B cell (primary cell): ENCODE measurements at regions not wholly inside any gene's neighbourhood (a gene's known extent, or its start where the extent isn't known, plus 50 kb on each side); places are given as distances from the start of the nearest gene placed in this dataset.

Source experiments
- ATAC-seq: fragments of 200-7000 bp; cut with Tn5 transposase; one replicate; pipeline ENCODE4 v1.10.0; 2021; ENCODE audit warnings: low read depth, mild to moderate bottlenecking, moderate number of reproducible peaks, moderate library complexity
- CTCF ChIA-PET: fragments of 350-600 bp; sonication (Branson Sonifier 250); formaldehyde crosslinking; loops from one replicate; lab custom pipeline; 2021; ENCODE audit warnings: antibody characterized with exemption, inconsistent platforms; lab: Charles Lee
- POLR2A ChIA-PET: fragments of 350-600 bp; sonication (Branson Sonifier 250); formaldehyde crosslinking; loops from one replicate; lab custom pipeline; 2021; ENCODE audit warnings: antibody characterized with exemption; lab: Charles Lee
- DNase-seq: peaks from one replicate; pipeline ENCODE4 v3.0.0; 2013
- H2AFZ ChIP-seq: 2 replicates; pipeline ENCODE4 v1.6.1; 2012; ENCODE audit warnings: mild to moderate bottlenecking, low read depth, low read length; ENCODE audit not compliant: insufficient read depth, poor library complexity, severe bottlenecking
- H3K27ac ChIP-seq, 2 donors: 1 replicate in 1 of 2; 2 replicates in 1 of 2; pipeline ENCODE4 v1.5.1; 2012 to 2013; ENCODE audit warnings: low read length in 2 of 2, mild to moderate bottlenecking in 2 of 2, moderate library complexity in 1 of 2
- H3K27me3 ChIP-seq, 4 experiments: fragments of 200-600 bp in 1 of 4; sonication (generic) in 1 of 4; replicated peaks in 1 of 4; 1 replicate in 2 of 4; 2 replicates in 2 of 4; pipeline versions ENCODE4 v1.6.1 to v1.7.0; 2013 to 2016; ENCODE audit warnings: low read length in 3 of 4, mild to moderate bottlenecking in 2 of 4, mixed read lengths in 1 of 4, moderate library complexity in 1 of 4; ENCODE audit not compliant: insufficient read depth in 4 of 4, control insufficient read depth in 3 of 4; ENCODE audit errors: control extremely low read depth in 1 of 4
- H3K36me3 ChIP-seq, 2 experiments: replicated peaks in 1 of 2; 1 replicate in 1 of 2; 2 replicates in 1 of 2; pipeline versions ENCODE4 v1.6.1 to v1.7.1; 2013; ENCODE audit warnings: low read length in 1 of 2; ENCODE audit not compliant: insufficient read depth in 2 of 2, control insufficient read depth in 1 of 2; ENCODE audit errors: control extremely low read depth in 1 of 2, extremely low read depth in 1 of 2
- H3K4me1 ChIP-seq, 2 donors: fragments of 200-600 bp in 1 of 2; sonication (generic) in 1 of 2; 1 replicate in 1 of 2; 2 replicates in 1 of 2; pipeline versions ENCODE4 v1.5.1 to v1.6.1; 2013 to 2017; ENCODE audit warnings: low read length in 2 of 2; ENCODE audit not compliant: control insufficient read depth in 2 of 2, insufficient read depth in 2 of 2
- H3K4me2 ChIP-seq: replicated peaks from 2 replicates; pipeline ENCODE3; 2012; ENCODE audit warnings: mild to moderate bottlenecking, low read depth, low read length; ENCODE audit not compliant: poor library complexity, severe bottlenecking
- H3K4me3 ChIP-seq, 5 experiments: fragments of 200-600 bp in 1 of 5; sonication (generic) in 1 of 5; 1 replicate in 3 of 5; 2 replicates in 2 of 5; pipeline versions ENCODE4 v1.5.1 to v1.7.0; 2011 to 2016; ENCODE audit warnings: low read length in 4 of 5, mild to moderate bottlenecking in 4 of 5, low read depth in 2 of 5, control low read depth in 1 of 5, moderate library complexity in 1 of 5; ENCODE audit not compliant: insufficient read depth in 1 of 5; ENCODE audit errors: control extremely low read depth in 1 of 5, extremely low read depth in 1 of 5
- H3K79me2 ChIP-seq: fragments of 200-600 bp; sonication (generic); one replicate; pipeline ENCODE4 v1.6.0; 2016; ENCODE audit warnings: low read length; ENCODE audit not compliant: control insufficient read depth, insufficient read depth
- H3K9ac ChIP-seq: fragments of 200-600 bp; sonication (generic); 2 replicates; pipeline ENCODE4 v1.6.1; 2017; ENCODE audit warnings: mild to moderate bottlenecking, low read length, moderate library complexity
- H3K9me3 ChIP-seq, 3 donors: one replicate each; pipeline versions ENCODE4 v1.6.1 to v1.7.1; 2013; ENCODE audit warnings: low read length in 2 of 3; ENCODE audit not compliant: control insufficient read depth in 2 of 3, insufficient read depth in 1 of 3; ENCODE audit errors: control extremely low read depth in 1 of 3
- H4K20me1 ChIP-seq: 2 replicates; pipeline ENCODE4 v1.6.0; 2012; ENCODE audit warnings: mild to moderate bottlenecking, low read length; ENCODE audit not compliant: insufficient read depth, control insufficient read depth, poor library complexity, severe bottlenecking
- H3K27ac Mint-ChIP-seq: one replicate; pipeline ENCODE4 v1.8.0; 2021; ENCODE audit warnings: mixed read lengths
- H3K27me3 Mint-ChIP-seq: one replicate; pipeline ENCODE4 v1.8.0; 2021; ENCODE audit warnings: mixed read lengths
- H3K4me1 Mint-ChIP-seq: one replicate; pipeline ENCODE4 v1.8.0; 2021; ENCODE audit warnings: mixed read lengths
- H3K4me3 Mint-ChIP-seq: one replicate; pipeline ENCODE4 v1.8.0; 2021; ENCODE audit warnings: mixed read lengths
- H3K9me3 Mint-ChIP-seq: one replicate; pipeline ENCODE4 v1.8.0; 2022; ENCODE audit warnings: mixed read lengths; ENCODE audit not compliant: insufficient read depth
- CTCF ChIP-seq: fragments of 200-600 bp; IDR thresholded peaks from one replicate; pipeline ENCODE4 v1.8.0; 2022; ENCODE audit warnings: antibody characterized with exemption, mild to moderate bottlenecking
- EZH2 ChIP-seq: IDR thresholded peaks from 2 replicates; pipeline ENCODE4 v1.6.1; 2012; ENCODE audit warnings: borderline replicate concordance, low read depth, mild to moderate bottlenecking, moderate library complexity, low read length; ENCODE audit not compliant: insufficient read depth, poor library complexity, severe bottlenecking
- WGBS: methylation state at CpG from one replicate; pipeline ENCODE4 v1.1.5; 2013; ENCODE audit warnings: missing lambda C conversion rate; ENCODE audit not compliant: insufficient coverage; 5-methylcytosine and 5-hydroxymethylcytosine counted together
- intact Hi-C: fragments of 100-400 bp; cut with micrococcal nuclease; formaldehyde crosslinking; loops from one replicate; pipeline ENCODE4 v1.10.0; 2022

GRCh38 chr6:104612541-104612940 is 247.2 kb downstream of the HACE1 start:
- Mint-ChIP-seq H3K27me3 (peaks cover 4% of the 10 kb centered on the region), H3K27ac (no peak overlapping the region), H3K4me1 (no peaks in the 10 kb centered on the region), H3K9me3 (no peaks in the 10 kb centered on the region), H3K4me3 (no peak overlapping the region)
- intact Hi-C loops: no loop called here
- Histone ChIP-seq H3K4me3 (no peak overlapping the region), H2AFZ (no peak overlapping the region), H3K27ac (no peak overlapping the region), H3K36me3 (no peaks in the 10 kb centered on the region), H3K27me3 (no peaks in the 10 kb centered on the region), H3K9me3 (no peaks in the 10 kb centered on the region), H3K9ac (no peak overlapping the region), H3K4me1 (no peaks in the 10 kb centered on the region), H3K4me2 (no peak overlapping the region), H3K79me2 (no peaks in the 10 kb centered on the region), H4K20me1 (no peaks in the 10 kb centered on the region)
- POLR2A ChIA-PET: no interaction called here
- CTCF ChIA-PET: no interaction called here
- DNase-seq (no peak), ATAC-seq (no peak)
- no CpG with 5 or more reads among the region's 1 CpG for WGBS
- no peak for TF ChIP-seq CTCF
- no peak for TF ChIP-seq EZH2

DNA sequence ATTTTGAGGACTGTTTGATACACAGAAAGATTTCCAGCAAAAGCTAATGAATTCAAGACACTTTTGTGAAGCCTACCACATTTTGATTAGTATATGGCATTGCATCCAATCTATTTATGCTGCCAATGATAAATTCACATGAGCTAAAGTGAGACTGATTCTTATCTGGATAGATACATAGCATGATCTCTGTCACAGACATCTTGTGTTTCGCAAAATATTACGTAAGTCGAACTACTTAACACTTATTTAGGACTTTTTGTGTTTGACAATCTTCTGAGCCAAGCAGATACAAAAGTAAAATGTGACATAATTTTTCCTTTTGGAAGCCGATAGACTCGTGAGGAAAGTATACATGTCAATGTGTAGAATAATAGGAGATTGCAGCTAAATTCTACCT is 251.6 kb downstream of the HACE1 start:
- Mint-ChIP-seq H3K27ac (no peak overlapping the region), H3K4me3 (no peak overlapping the region), H3K9me3 (no peaks in the 10 kb centered on the region), H3K4me1 (no peaks in the 10 kb centered on the region), H3K27me3 (peaks cover 4% of the 10 kb centered on the region)
- 100% methylated on average over 2 of the region's 5 CpGs for WGBS
- H3K4me1 ChIP-seq: no peaks in the 10 kb centered on the region
- no peaks in the 10 kb centered on the region for H3K36me3 ChIP-seq
- no peaks in the 10 kb centered on the region for H3K9me3 ChIP-seq
- TF ChIP-seq CTCF: no peak
- TF ChIP-seq EZH2: no peak
- no peak overlapping the region for H2AFZ ChIP-seq
- no peak overlapping the region for H3K27ac ChIP-seq
- no peaks in the 10 kb centered on the region for H4K20me1 ChIP-seq
- POLR2A ChIA-PET: no interaction called here
- no peaks in the 10 kb centered on the region for H3K27me3 ChIP-seq
- intact Hi-C loops: no loop called here
- CTCF ChIA-PET: no interaction called here
- H3K4me3 ChIP-seq: no peak overlapping the region
- no peak overlapping the region for H3K9ac ChIP-seq
- DNase-seq (no peak), ATAC-seq (no peak)
- no peak overlapping the region for H3K4me2 ChIP-seq
- H3K79me2 ChIP-seq: no peaks in the 10 kb centered on the region
